ENCODE measurements at regions not wholly inside any gene's neighbourhood (a gene's known extent, or its start where the extent isn't known, plus 50 kb on each side); places are given as distances from the start of the nearest gene placed in this dataset.

DNA sequence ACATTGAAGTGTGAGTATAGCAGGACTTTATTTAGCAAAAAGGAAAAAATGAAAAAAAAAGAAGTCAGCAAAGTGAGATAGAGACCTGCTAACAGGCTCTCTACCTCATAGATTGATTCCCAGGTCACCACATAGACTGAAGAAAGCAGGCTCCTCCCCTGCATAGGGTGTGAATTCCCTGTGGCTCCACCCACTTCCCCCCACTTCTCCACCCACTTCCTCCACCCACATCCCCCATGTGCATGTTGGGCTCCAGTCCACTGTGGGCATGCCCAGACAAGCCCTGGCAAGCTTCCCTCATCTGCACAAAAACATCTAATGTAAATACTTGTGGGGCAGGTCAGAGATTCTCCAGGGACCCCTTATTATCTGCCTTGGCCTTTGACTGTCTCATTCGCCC lies 97.8 kb downstream of the TMEM47 start:
- Histone ChIP-seq H2AFZ (ENCODE audit: low read length) (no peak overlapping the region), H3K9me2 (ENCODE audit: insufficient read depth, low read length) (no peaks in the 10 kb centered on the region), H4K20me1 (ENCODE audit: insufficient read depth, low read length) (no peaks in the 10 kb centered on the region), H3K27ac (ENCODE audit: low read depth, low read length, poor library complexity, severe bottlenecking) (no peak overlapping the region), H3K4me3 (ENCODE audit: low read depth, low read length, poor library complexity, severe bottlenecking) (no peak overlapping the region), H3K9me3 (ENCODE audit: low read length) (no peaks in the 10 kb centered on the region), H3K4me1 (ENCODE audit: insufficient read depth, low read length, poor library complexity, severe bottlenecking) (no peaks in the 10 kb centered on the region), H3K4me2 (ENCODE audit: low read length) (no peak overlapping the region), H3K79me2 (ENCODE audit: insufficient read depth, low read depth, low read length) (no peaks in the 10 kb centered on the region), H3K36me3 (ENCODE audit: insufficient read depth, low read length) (no peaks in the 10 kb centered on the region)
- ChIA-PET POLR2A (interaction anchor here (0.6 kb wide), 1 partner anchor 150 kb away, joined by 3 read pairs; no protein-coding TSS in a partner anchor), CTCF (ENCODE audit: unreplicated experiment) (no interaction called here)
- DNase-seq (ENCODE audit: low spot score), result no peak
- intact Hi-C loops (cut with micrococcal nuclease; ENCODE audit: unreplicated experiment), result no loop called here
- TF ChIP-seq EZH2phosphoT487 (IDR thresholded peaks at IDR 0.05; ENCODE audit: borderline replicate concordance, low read depth, low read length), result no peak
- TF ChIP-seq, protein P1, sequence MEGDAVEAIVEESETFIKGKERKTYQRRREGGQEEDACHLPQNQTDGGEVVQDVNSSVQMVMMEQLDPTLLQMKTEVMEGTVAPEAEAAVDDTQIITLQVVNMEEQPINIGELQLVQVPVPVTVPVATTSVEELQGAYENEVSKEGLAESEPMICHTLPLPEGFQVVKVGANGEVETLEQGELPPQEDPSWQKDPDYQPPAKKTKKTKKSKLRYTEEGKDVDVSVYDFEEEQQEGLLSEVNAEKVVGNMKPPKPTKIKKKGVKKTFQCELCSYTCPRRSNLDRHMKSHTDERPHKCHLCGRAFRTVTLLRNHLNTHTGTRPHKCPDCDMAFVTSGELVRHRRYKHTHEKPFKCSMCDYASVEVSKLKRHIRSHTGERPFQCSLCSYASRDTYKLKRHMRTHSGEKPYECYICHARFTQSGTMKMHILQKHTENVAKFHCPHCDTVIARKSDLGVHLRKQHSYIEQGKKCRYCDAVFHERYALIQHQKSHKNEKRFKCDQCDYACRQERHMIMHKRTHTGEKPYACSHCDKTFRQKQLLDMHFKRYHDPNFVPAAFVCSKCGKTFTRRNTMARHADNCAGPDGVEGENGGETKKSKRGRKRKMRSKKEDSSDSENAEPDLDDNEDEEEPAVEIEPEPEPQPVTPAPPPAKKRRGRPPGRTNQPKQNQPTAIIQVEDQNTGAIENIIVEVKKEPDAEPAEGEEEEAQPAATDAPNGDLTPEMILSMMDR (conservative IDR thresholded peaks at IDR 0.05; ENCODE audit: low read length), result no peak
- BruUV-seq (replicated peaks), result no TSS peak

DNA sequence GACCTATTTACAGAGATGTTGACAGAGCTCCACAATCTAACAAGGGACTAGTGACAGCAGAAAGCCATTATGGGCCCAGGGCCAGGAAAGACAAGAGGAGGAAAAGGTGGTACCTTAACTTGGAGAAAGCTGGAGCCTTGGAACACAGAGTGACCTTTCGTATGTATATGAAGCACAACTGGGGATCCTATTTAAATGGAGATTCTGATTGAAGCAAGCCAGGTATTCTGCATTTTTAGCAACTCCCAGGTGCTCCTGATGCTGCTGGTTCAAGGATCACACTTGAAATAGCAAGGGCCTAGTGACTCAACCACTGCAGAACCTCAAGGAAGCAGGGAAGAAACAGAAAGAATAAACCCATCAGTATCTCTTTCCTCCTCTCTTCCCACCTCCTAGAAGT lies 99.4 kb downstream of the TMEM47 start:
- BruUV-seq (replicated peaks), result no TSS peak
- CTCF ChIA-PET (ENCODE audit: unreplicated experiment), result no interaction called here
- intact Hi-C loops (cut with micrococcal nuclease; ENCODE audit: unreplicated experiment), result no loop called here

DNA sequence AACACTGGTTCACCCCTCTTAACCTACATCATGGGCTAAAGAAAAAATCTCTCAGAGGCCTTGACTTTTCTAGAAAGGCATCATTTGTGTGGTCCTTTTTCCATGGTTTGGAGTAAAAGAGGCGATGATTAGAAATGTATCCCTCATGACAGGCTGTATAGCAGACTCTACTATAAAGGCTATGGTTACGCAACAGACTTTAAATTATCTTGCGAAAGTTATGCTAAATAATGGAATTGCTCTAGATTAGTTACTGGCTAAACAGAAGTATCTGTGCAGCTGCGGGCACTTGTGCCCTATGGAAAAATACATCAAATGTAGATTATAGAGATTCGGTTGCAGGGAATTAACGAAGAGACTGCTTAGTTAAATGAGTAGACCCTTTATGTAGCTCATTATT lies 101.6 kb downstream of the TMEM47 start:
- CTCF ChIA-PET (ENCODE audit: unreplicated experiment), result no interaction called here
- BruUV-seq (replicated peaks), result no TSS peak
- Histone ChIP-seq H3K79me2 (ENCODE audit: insufficient read depth, low read depth, low read length) (no peaks in the 10 kb centered on the region), H3K36me3 (ENCODE audit: insufficient read depth, low read length) (no peaks in the 10 kb centered on the region), H3K4me1 (ENCODE audit: insufficient read depth, low read length, poor library complexity, severe bottlenecking) (no peaks in the 10 kb centered on the region), H3K9me3 (ENCODE audit: low read length) (no peaks in the 10 kb centered on the region), H3K4me2 (ENCODE audit: low read length) (no peak overlapping the region), H3K4me3 (ENCODE audit: low read depth, low read length, poor library complexity, severe bottlenecking) (no peak overlapping the region), H2AFZ (ENCODE audit: low read length) (no peak overlapping the region), H4K20me1 (ENCODE audit: insufficient read depth, low read length) (no peaks in the 10 kb centered on the region), H3K9me2 (ENCODE audit: insufficient read depth, low read length) (no peaks in the 10 kb centered on the region), H3K27ac (ENCODE audit: low read depth, low read length, poor library complexity, severe bottlenecking) (no peak overlapping the region)
- DNase-seq (ENCODE audit: low spot score), result no peak
- intact Hi-C loops (cut with micrococcal nuclease; ENCODE audit: unreplicated experiment), result no loop called here
- TF ChIP-seq, protein P1 (conservative IDR thresholded peaks at IDR 0.05; ENCODE audit: low read length), result no peak
- no peak for TF ChIP-seq EZH2phosphoT487 (IDR thresholded peaks at IDR 0.05; ENCODE audit: borderline replicate concordance, low read depth, low read length)
- POLR2A ChIA-PET, result no interaction called here

More for the DNA sequence above, 99.4 kb downstream of the TMEM47 start:
- Histone ChIP-seq H4K20me1 (ENCODE audit: insufficient read depth, low read length) (no peaks in the 10 kb centered on the region), H3K4me2 (ENCODE audit: low read length) (no peak overlapping the region), H2AFZ (ENCODE audit: low read length) (no peak overlapping the region), H3K4me1 (ENCODE audit: insufficient read depth, low read length, poor library complexity, severe bottlenecking) (no peaks in the 10 kb centered on the region), H3K4me3 (ENCODE audit: low read depth, low read length, poor library complexity, severe bottlenecking) (no peak overlapping the region), H3K27ac (ENCODE audit: low read depth, low read length, poor library complexity, severe bottlenecking) (no peak overlapping the region), H3K9me3 (ENCODE audit: low read length) (no peaks in the 10 kb centered on the region), H3K9me2 (ENCODE audit: insufficient read depth, low read length) (no peaks in the 10 kb centered on the region), H3K79me2 (ENCODE audit: insufficient read depth, low read depth, low read length) (no peaks in the 10 kb centered on the region), H3K36me3 (ENCODE audit: insufficient read depth, low read length) (no peaks in the 10 kb centered on the region)
- DNase-seq (ENCODE audit: low spot score), result no peak
- POLR2A ChIA-PET, result no interaction called here
- no peak for TF ChIP-seq EZH2phosphoT487 (IDR thresholded peaks at IDR 0.05; ENCODE audit: borderline replicate concordance, low read depth, low read length)
- TF ChIP-seq, protein P1 (conservative IDR thresholded peaks at IDR 0.05; ENCODE audit: low read length), result no peak

Data from OCI-LY7 (cell line).